ENCODE measurements at regions not wholly inside any gene's neighbourhood (a gene's known extent, or its start where the extent isn't known, plus 50 kb on each side); places are given as distances from the start of the nearest gene placed in this dataset.
"Not testable (repeated sequence)": the region's sequence is repeated elsewhere in the genome, so short reads cannot be mapped to it uniquely, and the experiment has no call there.

DNA sequence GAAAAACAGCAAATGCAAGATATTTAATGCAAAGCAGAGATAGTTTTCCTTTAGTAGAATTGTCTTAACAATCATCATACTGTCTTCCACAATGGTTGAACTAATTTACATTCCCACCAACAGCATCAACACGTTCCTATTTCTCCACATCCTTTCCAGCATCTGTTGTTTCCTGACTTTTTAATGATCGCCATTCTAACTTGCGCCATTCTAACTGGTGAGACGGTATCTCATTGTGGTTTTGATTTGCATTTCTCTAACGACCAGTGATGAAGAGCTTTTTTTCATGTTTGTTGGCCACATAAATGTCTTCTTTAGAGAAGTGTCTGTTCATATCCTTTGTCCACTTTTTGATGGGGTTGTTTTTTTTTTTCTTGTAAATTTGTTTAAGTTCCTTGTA, 388.3 kb downstream of the IRS2 start:
- H3K36me3 ChIP-seq (ENCODE audit: control insufficient read depth in 2 of 2, insufficient read depth in 1 of 2, low read length in 2 of 2); CTCF ChIA-PET; H3K9me3 ChIP-seq (ENCODE audit: control insufficient read depth, insufficient read depth, low read depth, low read length); POLR2A ChIA-PET; H3K4me3 ChIP-seq (ENCODE audit: low read depth, low read length); H3K27ac ChIP-seq (ENCODE audit: extremely low read depth, low read depth, low read length); H3K4me1 ChIP-seq (ENCODE audit: control insufficient read depth, insufficient read depth, low read length): not testable (repeated sequence)

DNA sequence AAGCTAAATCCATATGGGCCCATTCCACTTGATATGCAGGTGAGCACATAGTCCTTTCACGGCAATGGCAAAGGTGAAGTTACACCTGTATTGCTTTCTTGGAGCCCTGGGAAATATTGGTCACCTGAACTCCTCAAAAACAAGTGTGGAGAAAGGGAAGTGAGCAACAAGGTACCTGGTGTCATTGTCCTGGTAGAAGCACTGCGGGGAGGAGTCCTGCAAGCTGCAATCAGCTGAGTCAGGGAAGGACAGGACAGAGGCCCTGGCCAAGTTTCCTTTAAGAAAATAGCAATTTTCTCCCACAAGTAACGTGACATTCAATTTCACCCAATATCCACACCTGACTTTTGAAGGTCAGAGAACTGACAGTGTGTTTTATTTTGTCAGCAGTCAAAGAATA, 389.1 kb downstream of the IRS2 start:
- Histone ChIP-seq H3K9me3 (ENCODE audit: control insufficient read depth, insufficient read depth, low read depth, low read length) (no peaks in the 10 kb centered on the region), H3K27ac (ENCODE audit: extremely low read depth, low read depth, low read length) (no peak overlapping the region), H3K4me3 (ENCODE audit: low read depth, low read length) (no peak overlapping the region), H3K4me1 (ENCODE audit: control insufficient read depth, insufficient read depth, low read length) (no peaks in the 10 kb centered on the region), H3K36me3 (ENCODE audit: control insufficient read depth in 2 of 2, insufficient read depth in 1 of 2, low read length in 2 of 2) (no peaks in the 10 kb centered on the region)
- POLR2A ChIA-PET, result no interaction called here
- TF ChIP-seq ZNF121 (tag by site-specific recombination; IDR thresholded peaks at IDR 0.05) (no peak), ZNF473 (tag by site-specific recombination; IDR thresholded peaks at IDR 0.05) (no peak), ZNF266 (tag by site-specific recombination; IDR thresholded peaks at IDR 0.05; ENCODE audit: low read depth) (no peak), IKZF3 (tag by site-specific recombination; IDR thresholded peaks at IDR 0.05) (no peak)
- CTCF ChIA-PET, result no interaction called here

DNA sequence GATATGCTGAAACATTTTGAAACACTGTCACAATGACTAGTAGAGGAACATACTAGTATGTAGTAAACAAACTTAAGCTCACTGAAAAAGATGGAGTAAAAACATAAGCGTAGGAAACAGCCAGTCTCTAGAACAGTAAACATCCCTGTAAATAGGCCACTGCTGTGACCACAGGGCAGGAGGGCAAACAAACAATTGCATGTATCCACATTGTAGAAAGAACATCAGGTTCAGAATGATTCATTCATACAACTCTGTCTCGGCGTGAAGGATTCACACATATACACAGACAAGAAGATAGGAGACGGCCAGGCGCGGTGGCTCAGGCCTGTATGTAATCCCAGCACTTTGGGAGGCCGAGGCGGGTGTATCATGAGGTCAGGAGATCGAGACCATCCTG, 390.1 kb downstream of the IRS2 start:
- CTCF ChIA-PET, result no interaction called here
- no peak for TF ChIP-seq BCL11A (tag by site-specific recombination; IDR thresholded peaks at IDR 0.05; ENCODE audit: low read depth)
- TF ChIP-seq, protein P1, sequence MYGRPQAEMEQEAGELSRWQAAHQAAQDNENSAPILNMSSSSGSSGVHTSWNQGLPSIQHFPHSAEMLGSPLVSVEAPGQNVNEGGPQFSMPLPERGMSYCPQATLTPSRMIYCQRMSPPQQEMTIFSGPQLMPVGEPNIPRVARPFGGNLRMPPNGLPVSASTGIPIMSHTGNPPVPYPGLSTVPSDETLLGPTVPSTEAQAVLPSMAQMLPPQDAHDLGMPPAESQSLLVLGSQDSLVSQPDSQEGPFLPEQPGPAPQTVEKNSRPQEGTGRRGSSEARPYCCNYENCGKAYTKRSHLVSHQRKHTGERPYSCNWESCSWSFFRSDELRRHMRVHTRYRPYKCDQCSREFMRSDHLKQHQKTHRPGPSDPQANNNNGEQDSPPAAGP (tag by site-specific recombination; IDR thresholded peaks at IDR 0.05), result no peak
- TF ChIP-seq, protein P2, sequence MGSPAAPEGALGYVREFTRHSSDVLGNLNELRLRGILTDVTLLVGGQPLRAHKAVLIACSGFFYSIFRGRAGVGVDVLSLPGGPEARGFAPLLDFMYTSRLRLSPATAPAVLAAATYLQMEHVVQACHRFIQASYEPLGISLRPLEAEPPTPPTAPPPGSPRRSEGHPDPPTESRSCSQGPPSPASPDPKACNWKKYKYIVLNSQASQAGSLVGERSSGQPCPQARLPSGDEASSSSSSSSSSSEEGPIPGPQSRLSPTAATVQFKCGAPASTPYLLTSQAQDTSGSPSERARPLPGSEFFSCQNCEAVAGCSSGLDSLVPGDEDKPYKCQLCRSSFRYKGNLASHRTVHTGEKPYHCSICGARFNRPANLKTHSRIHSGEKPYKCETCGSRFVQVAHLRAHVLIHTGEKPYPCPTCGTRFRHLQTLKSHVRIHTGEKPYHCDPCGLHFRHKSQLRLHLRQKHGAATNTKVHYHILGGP (tag by site-specific recombination; IDR thresholded peaks at IDR 0.05), result no peak
- TF ChIP-seq ZNF76 (tag by site-specific recombination; IDR thresholded peaks at IDR 0.05; ENCODE audit: borderline replicate concordance, low read depth), result no peak
- TF ChIP-seq ZXDB (tag by site-specific recombination; IDR thresholded peaks at IDR 0.05), result no peak
- TF ChIP-seq ZNF514 (tag by site-specific recombination; IDR thresholded peaks at IDR 0.05), result no peak
- no peak for TF ChIP-seq HOXA7 (CRISPR knock-in tag; IDR thresholded peaks at IDR 0.05; ENCODE audit: borderline replicate concordance)
- no peak for TF ChIP-seq ZNF48 (tag by site-specific recombination; IDR thresholded peaks at IDR 0.05)
- TF ChIP-seq ZNF560 (tag by site-specific recombination; IDR thresholded peaks at IDR 0.05; ENCODE audit: borderline replicate concordance), result no peak
- TF ChIP-seq ZNF544 (tag by site-specific recombination; IDR thresholded peaks at IDR 0.05), result no peak
- TF ChIP-seq ZNF132 (tag by site-specific recombination; IDR thresholded peaks at IDR 0.05; ENCODE audit: borderline replicate concordance), result no peak
- no peak for TF ChIP-seq ZNF610 (tag by site-specific recombination; IDR thresholded peaks at IDR 0.05; ENCODE audit: borderline replicate concordance)
- POLR2A ChIA-PET, result interaction anchor here (0.6 kb wide), 1 partner anchor 250 kb away, joined by 4 read pairs; no protein-coding TSS in a partner anchor

DNA sequence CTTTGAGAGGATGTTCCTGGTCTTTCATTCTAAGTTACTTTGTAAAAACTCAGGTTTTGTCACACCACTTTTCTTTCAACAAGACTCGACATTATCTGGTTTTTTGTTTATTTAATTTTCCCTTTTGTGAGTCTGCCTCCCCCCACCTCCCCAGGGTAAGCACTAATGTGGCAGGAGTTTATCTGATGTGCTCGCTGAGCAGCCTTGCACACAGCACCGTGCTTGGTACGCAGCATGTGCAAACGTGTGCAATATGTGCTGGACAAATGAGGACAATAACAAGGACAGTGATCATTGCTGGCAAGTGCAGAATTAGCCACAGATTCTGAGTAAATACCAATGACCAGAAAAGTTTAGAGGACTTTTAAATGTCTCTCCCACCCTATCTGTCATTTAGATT, 391.4 kb downstream of the IRS2 start:
- no peak overlapping the region for H3K27ac ChIP-seq (ENCODE audit: extremely low read depth, low read depth, low read length)
- no peaks in the 10 kb centered on the region for H3K36me3 ChIP-seq (ENCODE audit: control insufficient read depth in 2 of 2, insufficient read depth in 1 of 2, low read length in 2 of 2)
- no peak overlapping the region for H3K4me3 ChIP-seq (ENCODE audit: low read depth, low read length)
- no peaks in the 10 kb centered on the region for H3K4me1 ChIP-seq (ENCODE audit: control insufficient read depth, insufficient read depth, low read length)
- no peaks in the 10 kb centered on the region for H3K9me3 ChIP-seq (ENCODE audit: control insufficient read depth, insufficient read depth, low read depth, low read length)
- ChIA-PET POLR2A (no interaction called here), CTCF (no interaction called here)
- TF ChIP-seq, protein P3, sequence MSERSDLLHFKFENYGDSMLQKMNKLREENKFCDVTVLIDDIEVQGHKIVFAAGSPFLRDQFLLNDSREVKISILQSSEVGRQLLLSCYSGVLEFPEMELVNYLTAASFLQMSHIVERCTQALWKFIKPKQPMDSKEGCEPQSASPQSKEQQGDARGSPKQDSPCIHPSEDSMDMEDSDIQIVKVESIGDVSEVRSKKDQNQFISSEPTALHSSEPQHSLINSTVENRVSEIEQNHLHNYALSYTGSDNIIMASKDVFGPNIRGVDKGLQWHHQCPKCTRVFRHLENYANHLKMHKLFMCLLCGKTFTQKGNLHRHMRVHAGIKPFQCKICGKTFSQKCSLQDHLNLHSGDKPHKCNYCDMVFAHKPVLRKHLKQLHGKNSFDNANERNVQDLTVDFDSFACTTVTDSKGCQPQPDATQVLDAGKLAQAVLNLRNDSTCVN (tag by site-specific recombination; optimal IDR thresholded peaks at IDR 0.05), result no peak
- TF ChIP-seq ZNF621 (tag by site-specific recombination; IDR thresholded peaks at IDR 0.05) (no peak), ZNF561 (tag by site-specific recombination; IDR thresholded peaks at IDR 0.05; ENCODE audit: borderline replicate concordance) (no peak), ZNF501 (tag by site-specific recombination; IDR thresholded peaks at IDR 0.05) (no peak), ZNF394 (tag by site-specific recombination; IDR thresholded peaks at IDR 0.05; ENCODE audit: borderline replicate concordance) (no peak), ZNF785 (tag by site-specific recombination; IDR thresholded peaks at IDR 0.05) (no peak), ZNF24 (tag by site-specific recombination; IDR thresholded peaks at IDR 0.05) (no peak), ZNF175 (tag by site-specific recombination; IDR thresholded peaks at IDR 0.05) (no peak), ZNF670 (tag by site-specific recombination; IDR thresholded peaks at IDR 0.05; ENCODE audit: low read depth) (no peak), YY1 (tag by site-specific recombination; IDR thresholded peaks at IDR 0.05) (no peak)
- TF ChIP-seq, protein P4, sequence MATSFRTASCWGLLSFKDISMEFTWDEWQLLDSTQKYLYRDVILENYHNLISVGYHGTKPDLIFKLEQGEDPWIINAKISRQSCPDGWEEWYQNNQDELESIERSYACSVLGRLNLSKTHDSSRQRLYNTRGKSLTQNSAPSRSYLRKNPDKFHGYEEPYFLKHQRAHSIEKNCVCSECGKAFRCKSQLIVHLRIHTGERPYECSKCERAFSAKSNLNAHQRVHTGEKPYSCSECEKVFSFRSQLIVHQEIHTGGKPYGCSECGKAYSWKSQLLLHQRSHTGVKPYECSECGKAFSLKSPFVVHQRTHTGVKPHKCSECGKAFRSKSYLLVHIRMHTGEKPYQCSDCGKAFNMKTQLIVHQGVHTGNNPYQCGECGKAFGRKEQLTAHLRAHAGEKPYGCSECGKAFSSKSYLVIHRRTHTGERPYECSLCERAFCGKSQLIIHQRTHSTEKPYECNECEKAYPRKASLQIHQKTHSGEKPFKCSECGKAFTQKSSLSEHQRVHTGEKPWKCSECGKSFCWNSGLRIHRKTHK (tag by site-specific recombination; IDR thresholded peaks at IDR 0.05), result no peak

More for the DNA sequence above, 390.1 kb downstream of the IRS2 start:
- H3K9me3 ChIP-seq (ENCODE audit: control insufficient read depth, insufficient read depth, low read depth, low read length), result no peaks in the 10 kb centered on the region
- H3K4me1 ChIP-seq (ENCODE audit: control insufficient read depth, insufficient read depth, low read length), result no peaks in the 10 kb centered on the region
- H3K4me3 ChIP-seq (ENCODE audit: low read depth, low read length), result no peak overlapping the region
- no peaks in the 10 kb centered on the region for H3K36me3 ChIP-seq (ENCODE audit: control insufficient read depth in 2 of 2, insufficient read depth in 1 of 2, low read length in 2 of 2)
- no peak overlapping the region for H3K27ac ChIP-seq (ENCODE audit: extremely low read depth, low read depth, low read length)
